ENCODE measurements at regions not wholly inside any gene's neighbourhood (a gene's known extent, or its start where the extent isn't known, plus 50 kb on each side); places are given as distances from the start of the nearest gene placed in this dataset.

GRCh38 chr2:66948234-66948633 is 448.9 kb upstream of the ETAA1 start:
- TF ChIP-seq CTCF (IDR thresholded peaks at IDR 0.05) (no peak), POLR2A (IDR thresholded peaks at IDR 0.05; ENCODE audit: low read depth) (no peak), POLR2AphosphoS5 (IDR thresholded peaks at IDR 0.05) (no peak), EP300 (IDR thresholded peaks at IDR 0.05) (no peak)

Measured in esophagus muscularis mucosa (tissue), 4 donors.